ENCODE measurements at regions not wholly inside any gene's neighbourhood (a gene's known extent, or its start where the extent isn't known, plus 50 kb on each side); places are given as distances from the start of the nearest gene placed in this dataset.

- Histone ChIP-seq H3K27ac (no peak overlapping the region), H3K9me3 (peaks cover 0 to 5% (median 2%) of the 10 kb centered on the region in 4 donors), H3K36me3 (no peaks in the 10 kb centered on the region), H3K4me1 (no peaks in the 10 kb centered on the region), H3K4me3 (no peak overlapping the region), H3K27me3 (no peaks in the 10 kb centered on the region)
- 93 to 97% methylated on average over 4 to 6 of the region's 6 CpGs for WGBS, 2 donors
- no peak for ATAC-seq (ENCODE audit: low FRiP score in 2 of 2)
- TF ChIP-seq EP300 (IDR thresholded peaks at IDR 0.05) (no peak), CTCF (IDR thresholded peaks at IDR 0.05) (no peak), POLR2AphosphoS5 (IDR thresholded peaks at IDR 0.05) (no peak), POLR2A (IDR thresholded peaks at IDR 0.05) (no peak)
- DNase-seq, result no peak
Measured at GRCh38 chr4:11004818-11005217, 320.2 kb upstream of the CLNK start.

- H3K36me3 ChIP-seq, result no peaks in the 10 kb centered on the region
- H3K27ac ChIP-seq, result no peak overlapping the region
- H3K4me1 ChIP-seq, result no peaks in the 10 kb centered on the region
- WGBS, 2 donors, result 73 to 94% methylated on average over 2 of the region's 2 CpGs
- no peak for ATAC-seq (ENCODE audit: low FRiP score in 2 of 2)
- no peak overlapping the region for H3K4me3 ChIP-seq
- no peak for DNase-seq
- H3K27me3 ChIP-seq, result no peaks in the 10 kb centered on the region
- no peaks in the 10 kb centered on the region for H3K9me3 ChIP-seq
- TF ChIP-seq EP300 (IDR thresholded peaks at IDR 0.05) (no peak), POLR2AphosphoS5 (IDR thresholded peaks at IDR 0.05) (no peak), CTCF (IDR thresholded peaks at IDR 0.05) (no peak), POLR2A (IDR thresholded peaks at IDR 0.05) (no peak)
Measured at GRCh38 chr4:11002961-11003360, 318.4 kb upstream of the CLNK start.

- no peaks in the 10 kb centered on the region for H3K4me1 ChIP-seq
- WGBS, 2 donors, result 81 to 83% methylated on average over 1 of the region's 1 CpG
- H3K9me3 ChIP-seq, result no peaks in the 10 kb centered on the region
- no peak overlapping the region for H3K27ac ChIP-seq
- TF ChIP-seq POLR2AphosphoS5 (IDR thresholded peaks at IDR 0.05) (no peak), EP300 (IDR thresholded peaks at IDR 0.05) (no peak), CTCF (IDR thresholded peaks at IDR 0.05) (no peak), POLR2A (IDR thresholded peaks at IDR 0.05) (no peak)
- no peak overlapping the region for H3K4me3 ChIP-seq
- no peak for DNase-seq
- H3K27me3 ChIP-seq, result no peaks in the 10 kb centered on the region
- ATAC-seq (ENCODE audit: low FRiP score in 2 of 2), result no peak
- H3K36me3 ChIP-seq, result no peaks in the 10 kb centered on the region
Measured at GRCh38 chr4:10998846-10999245, 314.3 kb upstream of the CLNK start.

GRCh38 chr4:10984815-10985214, 300.2 kb upstream of the CLNK start:
- Histone ChIP-seq H3K4me1 (no peaks in the 10 kb centered on the region), H3K4me3 (no peak overlapping the region), H3K27ac (no peak overlapping the region), H3K27me3 (no peaks in the 10 kb centered on the region), H3K36me3 (no peaks in the 10 kb centered on the region), H3K9me3 (no peaks in the 10 kb centered on the region)
- 82 to 90% methylated on average over 2 of the region's 2 CpGs for WGBS, 2 donors
- ATAC-seq (ENCODE audit: low FRiP score in 2 of 2) (no peak), DNase-seq (no peak)
- TF ChIP-seq CTCF (IDR thresholded peaks at IDR 0.05) (no peak), POLR2A (IDR thresholded peaks at IDR 0.05) (no peak), EP300 (IDR thresholded peaks at IDR 0.05) (no peak), POLR2AphosphoS5 (IDR thresholded peaks at IDR 0.05) (no peak)

- H3K36me3 ChIP-seq, result no peaks in the 10 kb centered on the region
- no peak for ATAC-seq (ENCODE audit: low FRiP score in 2 of 2)
- WGBS, 2 donors, result 73 to 80% methylated on average over 9 of the region's 9 CpGs
- H3K9me3 ChIP-seq, result no peaks in the 10 kb centered on the region
- H3K4me1 ChIP-seq, result no peaks in the 10 kb centered on the region
- no peak overlapping the region for H3K27ac ChIP-seq
- no peak overlapping the region for H3K4me3 ChIP-seq
- no peaks in the 10 kb centered on the region for H3K27me3 ChIP-seq
- no peak for DNase-seq
- TF ChIP-seq CTCF (IDR thresholded peaks at IDR 0.05) (no peak), POLR2AphosphoS5 (IDR thresholded peaks at IDR 0.05) (no peak), POLR2A (IDR thresholded peaks at IDR 0.05) (no peak), EP300 (IDR thresholded peaks at IDR 0.05) (no peak)
Measured at GRCh38 chr4:10983885-10984640, 299.5 kb upstream of the CLNK start.

Data from upper lobe of left lung (tissue), 6 donors.